ENCODE measurements at regions not wholly inside any gene's neighbourhood (a gene's known extent, or its start where the extent isn't known, plus 50 kb on each side); places are given as distances from the start of the nearest gene placed in this dataset.

DNA sequence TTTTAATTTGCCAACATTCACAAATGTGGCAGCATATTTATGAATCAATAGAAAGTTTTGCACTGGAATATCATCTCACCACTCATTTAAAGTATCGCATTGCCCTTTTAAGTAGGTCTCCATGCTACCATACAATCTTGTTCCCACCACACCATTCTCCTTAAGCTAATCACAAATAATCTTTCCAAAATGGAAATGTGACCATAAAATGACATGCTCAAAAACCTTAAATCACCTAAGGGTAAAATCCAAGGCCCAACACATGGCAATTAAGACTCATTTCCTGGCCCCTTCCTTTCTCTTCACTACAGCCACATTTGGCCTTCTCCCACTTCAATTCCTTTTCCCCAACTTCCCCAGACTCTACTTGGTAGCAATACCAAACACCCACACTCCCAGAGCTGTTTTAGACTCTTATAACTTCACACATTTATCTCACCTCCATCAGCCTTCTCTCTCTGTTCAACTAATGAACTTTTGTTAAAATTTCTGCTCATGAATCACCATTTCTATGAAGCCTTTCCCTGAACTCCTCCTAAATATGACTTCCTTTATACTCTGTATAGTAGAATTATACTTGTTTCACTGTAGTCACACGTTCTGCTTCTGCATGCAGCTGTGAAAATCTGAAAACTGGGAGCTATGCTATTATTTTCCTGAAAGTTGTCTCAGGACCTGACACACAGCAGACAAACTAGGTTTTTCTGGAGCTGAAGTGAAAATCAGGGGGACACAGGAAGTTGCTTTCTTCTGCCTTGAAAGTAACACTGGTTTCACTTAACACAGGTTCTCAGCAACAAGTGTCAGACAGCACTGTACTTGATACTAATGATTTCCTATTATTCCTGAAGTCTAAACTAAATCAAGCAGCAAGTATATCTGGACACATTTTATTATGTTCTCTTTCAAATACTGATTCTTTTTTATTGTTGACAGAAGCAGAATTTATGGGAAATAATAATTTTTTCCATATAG lies 303.9 kb downstream of the ZEB2 start:
- TF ChIP-seq CTCF (IDR thresholded peaks at IDR 0.05) (no peak), EZH2phosphoT487 (IDR thresholded peaks at IDR 0.05) (no peak), EZH2 (IDR thresholded peaks at IDR 0.05) (no peak)

Measured in neural progenitor cell (in vitro differentiated cells).